SK-N-SH treated with all-trans-retinoic acid at 6 μM for 48 hours (cell line): ENCODE measurements at regions not wholly inside any gene's neighbourhood (a gene's known extent, or its start where the extent isn't known, plus 50 kb on each side); places are given as distances from the start of the nearest gene placed in this dataset.

Experiments
- ARNTL ChIP-seq: fragments of 450-650 bp; formaldehyde crosslinking; IDR thresholded peaks from 2 replicates; pipeline ENCODE4 v1.5.0; 2020; ENCODE audit warnings: low read depth, mild to moderate bottlenecking, moderate library complexity, borderline replicate concordance
- ESRRG ChIP-seq: fragments of 250-450 bp; sonication (Bioruptor Pico); IDR thresholded peaks from 2 replicates; pipeline ENCODE4 v1.6.1; 2021; ENCODE audit warnings: mild to moderate bottlenecking
- ISL1 ChIP-seq: fragments of 250-450 bp; sonication (Bioruptor Pico); IDR thresholded peaks from 2 replicates; pipeline ENCODE4 v2.1.2; 2022; ENCODE audit warnings: mild to moderate bottlenecking, moderate library complexity
- OSR1 ChIP-seq: fragments of 250-450 bp; sonication (Bioruptor Pico); IDR thresholded peaks from 2 replicates; pipeline ENCODE4 v1.8.0; 2022; ENCODE audit warnings: moderate library complexity, mild to moderate bottlenecking, inconsistent platforms
- PATZ1 ChIP-seq: fragments of 250-450 bp; sonication (Bioruptor Pico); IDR thresholded peaks from 2 replicates; pipeline ENCODE4 v1.8.0; 2020; ENCODE audit warnings: mild to moderate bottlenecking, moderate library complexity, borderline replicate concordance
- PPARA ChIP-seq: fragments of 250-450 bp; sonication (Bioruptor Pico); IDR thresholded peaks from 2 replicates; pipeline ENCODE4 v1.5.0; 2020; ENCODE audit warnings: mild to moderate bottlenecking, borderline replicate concordance
- ZC3H10 ChIP-seq: fragments of 250-450 bp; sonication (Bioruptor Pico); IDR thresholded peaks from 2 replicates; pipeline ENCODE4 v1.5.1; 2021; ENCODE audit warnings: mild to moderate bottlenecking, moderate library complexity

GRCh38 chr10:33496096-33496495 lies 161.6 kb upstream of the NRP1 start:
- TF ChIP-seq ARNTL (CRISPR knock-in tag) (no peak), ZC3H10 (CRISPR knock-in tag) (no peak), PATZ1 (CRISPR knock-in tag) (no peak), ISL1 (CRISPR knock-in tag) (no peak), OSR1 (CRISPR knock-in tag) (no peak), PPARA (CRISPR knock-in tag) (no peak), ESRRG (no peak)
